Muscle of back (tissue), 3 donors: ENCODE measurements at regions not wholly inside any gene's neighbourhood (a gene's known extent, or its start where the extent isn't known, plus 50 kb on each side); places are given as distances from the start of the nearest gene placed in this dataset.
"Not testable (repeated sequence)": the region's sequence is repeated elsewhere in the genome, so short reads cannot be mapped to it uniquely, and the experiment has no call there.

Experiments used
- DNase-seq, 3 donors: peaks; one replicate each; pipeline versions ENCODE4 v3.0.0 to v3.0.0-alpha.2; 2013

DNA sequence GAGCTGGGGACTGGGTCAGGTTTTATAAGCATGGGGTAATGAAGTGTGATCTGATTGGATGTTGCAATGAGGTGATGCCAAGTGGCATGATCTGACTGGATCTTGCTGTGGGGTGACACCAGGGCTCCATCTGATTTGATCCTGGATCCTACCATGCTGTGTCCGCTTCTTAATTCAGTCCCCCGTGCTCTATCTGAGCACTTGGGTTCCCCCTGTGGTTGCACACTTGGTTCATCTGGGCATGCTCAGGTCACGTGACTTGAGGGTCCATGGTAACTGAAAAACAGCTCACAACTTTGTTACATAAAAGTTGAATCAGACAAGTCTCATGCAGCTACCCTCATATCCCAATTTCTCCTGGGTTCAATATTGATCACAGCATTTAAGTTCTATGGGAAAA, 448.6 kb upstream of the NRP1 start:
- DNase-seq, result no peak

- peak; percentile 28 to 78 (median 53) for DNase-seq
Observed at GRCh38 chr10:33781606-33782395, 447.3 kb upstream of the NRP1 start.

DNA sequence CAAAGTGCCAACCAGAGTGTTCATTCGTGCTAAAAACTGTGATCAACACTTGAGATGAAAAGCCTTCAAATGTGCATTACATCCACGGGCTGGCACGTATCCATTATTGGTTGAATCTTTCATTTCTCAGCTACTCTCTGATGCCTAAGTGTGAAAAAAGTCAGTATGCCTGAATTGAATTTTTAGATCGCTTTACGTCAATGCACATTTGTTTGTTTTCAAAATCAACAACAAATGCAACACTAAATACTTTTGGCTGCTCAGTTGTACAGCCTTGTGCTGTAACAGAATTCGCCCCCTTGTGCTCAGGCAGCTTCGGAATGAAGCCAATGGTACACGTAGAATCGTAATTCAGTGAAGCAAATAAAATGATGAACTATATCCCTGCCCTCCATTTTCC, 446.5 kb upstream of the NRP1 start:
- peak in 1 of 3 donors; percentile 55 for DNase-seq

GRCh38 chr10:33777223-33777622, 442.8 kb upstream of the NRP1 start:
- DNase-seq, result no peak

GRCh38 chr10:33776419-33777070, 442.1 kb upstream of the NRP1 start:
- no peak for DNase-seq

- peak in 1 of 3 donors; percentile 25 for DNase-seq
Observed at GRCh38 chr10:33774857-33775256, 440.4 kb upstream of the NRP1 start.

DNA sequence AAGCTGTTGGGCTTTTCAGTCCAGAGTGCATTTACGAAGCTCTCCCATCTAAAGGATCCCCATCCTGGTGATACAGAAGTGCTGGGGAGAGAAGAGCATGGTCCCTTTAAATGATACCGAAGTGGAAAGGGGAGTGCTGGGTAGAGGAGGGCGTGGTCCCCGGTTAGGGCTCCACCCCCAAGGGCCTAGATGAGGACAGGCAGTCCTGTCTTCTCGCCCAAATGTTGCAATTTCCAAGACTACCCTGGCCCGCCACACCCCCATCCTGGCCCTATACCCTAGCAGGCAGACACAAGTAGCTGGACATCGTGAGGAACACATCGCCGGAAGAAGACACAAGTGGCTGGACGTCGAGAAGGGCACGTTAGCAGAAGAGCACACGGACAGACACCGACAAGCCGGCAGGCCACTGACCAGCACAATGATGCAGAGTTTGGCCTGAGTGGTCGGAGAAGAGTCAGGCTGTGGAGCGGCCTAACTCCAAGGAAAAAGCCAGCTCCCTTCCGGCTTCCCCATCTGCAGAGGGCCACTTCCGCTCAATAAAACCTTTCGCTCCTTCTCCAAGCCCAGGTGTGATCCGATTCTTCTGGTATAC, 439.5 kb upstream of the NRP1 start:
- DNase-seq, result peak in 1 of 3 donors; percentile 22

GRCh38 chr10:33773253-33773573, 438.7 kb upstream of the NRP1 start:
- DNase-seq, result peak in 2 of 3 donors; percentile 34 to 66

DNA sequence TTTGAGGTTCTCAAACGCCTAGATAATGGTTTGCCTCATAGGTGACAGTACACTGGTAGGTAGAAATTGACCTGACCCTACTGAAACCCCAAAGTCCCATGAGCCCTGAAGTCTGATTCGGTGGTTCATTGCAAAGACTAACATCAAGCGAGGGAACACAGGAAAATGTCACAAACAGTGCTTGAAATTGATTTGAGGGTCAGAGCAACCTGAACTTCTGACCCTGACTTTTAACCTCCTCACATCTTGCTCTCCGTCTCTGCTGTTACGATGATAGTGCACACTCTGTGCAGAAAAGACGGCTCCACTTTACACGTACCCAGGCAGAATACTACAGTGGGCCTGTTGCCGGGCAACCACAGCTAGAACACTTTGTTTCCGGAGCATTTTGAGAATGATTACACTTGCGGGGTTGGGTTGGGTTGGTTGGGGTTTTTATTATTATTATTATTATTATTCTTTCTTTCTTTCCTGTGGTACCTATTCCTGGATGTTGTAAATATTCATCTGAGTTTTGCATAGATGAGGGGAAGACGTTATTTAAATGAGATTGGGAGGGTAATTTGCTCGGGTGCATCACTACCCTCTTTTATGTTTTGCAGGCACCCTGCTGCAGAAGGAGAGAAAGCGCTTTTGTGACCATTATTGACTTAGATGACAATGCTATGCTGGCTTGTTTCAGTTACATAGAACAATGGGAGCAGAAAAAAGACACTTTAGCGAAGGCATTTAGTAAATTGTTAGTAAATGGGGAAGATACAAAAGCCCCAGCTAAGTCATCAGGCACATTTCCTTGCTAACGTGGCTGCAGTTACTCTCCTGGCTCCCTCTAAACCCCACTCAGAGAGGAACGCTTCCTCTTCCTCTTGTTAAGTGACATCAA, 438.1 kb upstream of the NRP1 start:
- DNase-seq, result peak in 1 of 3 donors; percentile 82

DNA sequence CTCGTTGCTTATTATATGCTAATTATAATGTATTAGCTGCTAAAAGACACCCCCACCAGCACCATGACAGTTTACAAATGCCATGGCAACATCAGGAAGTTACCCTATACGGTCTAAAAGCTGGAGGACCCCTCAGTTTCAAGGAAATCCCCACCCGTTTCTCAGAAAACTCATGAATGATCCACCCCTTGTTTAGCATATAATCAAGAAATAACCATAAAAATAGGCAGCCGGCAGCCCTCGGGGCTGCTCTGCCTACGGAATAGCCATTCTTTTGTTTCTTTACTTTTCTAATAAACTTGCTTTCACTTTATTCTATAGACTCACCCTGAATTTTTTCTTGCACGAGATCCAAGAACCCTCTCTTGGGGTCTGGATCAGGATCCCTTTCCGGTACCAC, 437.4 kb upstream of the NRP1 start:
- not testable (repeated sequence) for DNase-seq

DNA sequence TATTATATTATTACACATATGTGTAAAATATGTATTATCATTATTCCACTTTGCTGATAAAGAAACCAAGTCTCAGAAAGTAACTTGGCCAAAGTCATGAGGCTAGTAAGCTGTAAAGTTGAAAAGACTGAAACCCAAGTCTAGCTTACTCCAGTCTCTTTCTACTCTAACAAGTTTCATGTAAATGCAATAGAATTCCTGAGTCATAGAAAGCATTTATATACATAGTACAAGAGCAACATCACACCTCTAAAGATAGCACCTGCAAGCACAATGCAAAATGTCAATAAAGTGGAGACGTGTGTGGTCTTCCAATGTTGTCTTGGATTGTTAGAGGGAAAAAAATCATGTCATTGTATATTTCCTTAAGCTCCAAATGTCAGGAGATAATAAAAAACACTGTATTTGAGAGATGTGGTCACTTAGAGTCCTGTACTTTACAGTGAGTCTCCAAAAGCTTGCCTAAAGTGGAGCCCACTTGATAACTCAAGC, 430.3 kb upstream of the NRP1 start:
- no peak for DNase-seq

GRCh38 chr10:33760056-33760943, 425.8 kb upstream of the NRP1 start:
- DNase-seq, result peak in 1 of 3 donors; percentile 39

DNA sequence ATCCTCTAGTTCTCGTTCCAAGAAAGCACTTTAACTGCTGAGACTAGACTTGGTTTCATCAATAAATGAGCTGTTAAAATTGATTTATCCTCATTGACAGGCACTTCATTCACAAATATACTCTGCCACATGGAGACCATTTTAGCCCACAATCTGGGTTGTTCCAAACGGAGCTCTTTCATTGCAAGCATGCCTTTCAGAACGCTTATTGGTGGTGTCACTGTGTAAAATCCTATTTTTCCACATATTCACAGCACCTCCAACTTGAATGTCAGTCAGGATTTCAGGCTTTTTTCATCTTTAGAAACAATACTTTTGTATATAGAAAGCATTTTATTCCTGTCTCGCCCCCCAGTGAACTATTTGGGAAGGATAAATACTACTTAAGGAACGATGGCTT, 424.7 kb upstream of the NRP1 start:
- DNase-seq, result no peak

DNA sequence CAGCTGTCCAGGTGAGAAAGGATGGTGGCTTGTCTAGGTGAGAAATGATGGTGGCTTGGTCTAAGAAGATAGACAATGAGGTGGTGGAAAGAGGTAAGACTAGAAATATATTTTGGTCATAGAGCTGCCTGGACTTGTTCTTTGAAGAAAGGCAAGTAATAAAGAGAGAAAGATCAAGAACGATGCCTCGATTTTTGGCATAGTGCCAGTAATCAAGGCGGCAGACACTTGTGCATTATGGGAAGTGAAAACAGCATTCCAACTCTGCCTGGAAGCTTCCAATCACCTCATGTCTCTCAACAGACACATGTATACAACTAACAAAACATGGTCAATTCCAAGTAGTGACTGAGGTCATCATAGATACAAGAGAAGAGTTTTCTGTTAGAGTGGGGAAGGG, 423.8 kb upstream of the NRP1 start:
- DNase-seq, result no peak

- no peak for DNase-seq
Observed at GRCh38 chr10:33754052-33754451, 419.6 kb upstream of the NRP1 start.

- DNase-seq, result no peak
Observed at GRCh38 chr10:33753389-33753788, 418.9 kb upstream of the NRP1 start.

GRCh38 chr10:33749790-33750189, 415.3 kb upstream of the NRP1 start:
- DNase-seq, result peak in 1 of 3 donors; percentile 43

DNA sequence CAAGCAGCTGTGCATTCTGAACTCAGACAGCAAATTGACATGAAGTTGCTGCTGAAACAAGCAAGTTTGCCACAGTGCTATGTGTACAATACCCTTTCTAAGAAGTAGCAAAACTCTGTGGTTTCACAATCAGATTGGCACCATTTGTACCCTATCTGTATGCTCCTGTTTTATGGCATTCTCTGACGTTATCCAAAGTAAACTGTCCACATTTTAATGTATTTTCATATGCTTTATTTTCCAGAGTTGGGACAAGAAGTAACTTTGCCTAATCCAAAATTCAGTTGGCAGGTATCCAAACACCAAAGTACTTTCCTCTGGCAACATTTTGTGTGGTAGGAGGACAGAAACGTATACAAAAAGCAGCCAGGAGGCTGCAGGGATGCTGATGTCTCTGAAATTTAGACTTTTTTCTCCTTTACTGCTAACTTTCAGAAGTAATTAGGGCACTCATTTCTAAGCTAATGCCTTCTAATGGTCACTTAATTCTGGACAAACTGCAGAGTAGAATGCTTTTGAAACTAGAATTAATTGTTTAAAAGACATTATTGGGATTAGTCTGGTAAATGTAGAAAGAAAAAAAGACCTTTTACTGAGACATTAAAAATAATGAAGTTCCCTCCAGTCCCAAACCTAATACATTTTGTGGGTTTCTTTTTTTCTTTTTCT, 414.7 kb upstream of the NRP1 start:
- peak in 1 of 3 donors; percentile 49 for DNase-seq

DNA sequence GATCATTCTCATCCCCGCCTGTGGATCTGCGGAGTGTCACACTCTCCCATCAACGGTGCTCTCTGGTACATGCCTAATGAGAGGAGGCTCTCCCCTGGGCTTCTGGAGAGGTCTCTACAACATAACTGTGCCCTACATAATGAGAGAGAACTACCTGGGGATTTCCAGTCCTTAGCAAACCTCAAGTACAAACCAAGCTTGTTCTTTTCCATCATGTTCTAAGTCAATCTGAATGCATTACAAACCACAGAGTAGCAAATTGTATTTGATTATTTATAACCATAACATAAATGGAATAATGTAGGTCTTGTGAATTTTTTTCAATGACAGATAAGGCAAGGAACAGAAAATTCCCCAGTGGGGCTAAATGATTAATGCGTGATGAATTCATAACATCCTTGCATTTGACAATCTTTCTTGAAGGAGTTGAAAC, 412.4 kb upstream of the NRP1 start:
- DNase-seq, result no peak

- no peak for DNase-seq
Observed at GRCh38 chr10:33746186-33746585, 411.7 kb upstream of the NRP1 start.
